GM21360 (cell line): ENCODE measurements at regions not wholly inside any gene's neighbourhood (a gene's known extent, or its start where the extent isn't known, plus 50 kb on each side); places are given as distances from the start of the nearest gene placed in this dataset.
"Not testable (repeated sequence)": the region's sequence is repeated elsewhere in the genome, so short reads cannot be mapped to it uniquely, and the experiment has no call there.

ENCODE experiments used
- ATAC-seq: cut with Tn5 transposase; IDR thresholded peaks from one replicate; pipeline ENCODE4 v1.9.1; 2021; ENCODE audit warnings: mild to moderate bottlenecking, moderate library complexity; ENCODE audit not compliant: unreplicated experiment

DNA sequence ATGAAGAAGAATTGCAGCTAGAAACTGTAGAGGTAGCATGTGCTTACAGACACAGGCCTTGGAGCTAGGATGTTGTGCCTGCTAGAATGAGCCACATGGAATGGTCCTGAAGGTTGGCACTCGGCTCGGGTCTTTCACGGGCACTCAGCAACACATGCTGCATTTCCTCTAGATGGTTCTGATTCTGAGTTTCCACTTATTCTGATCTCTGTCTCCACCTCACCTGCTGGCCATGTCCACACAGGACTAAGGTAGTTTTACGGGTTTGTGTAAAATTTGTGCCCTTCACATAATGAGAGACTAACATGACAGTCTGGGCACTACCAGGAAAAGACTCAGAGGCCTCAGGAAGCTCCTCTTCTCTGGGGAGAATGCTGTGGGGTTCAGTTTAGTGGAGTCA is 444.8 kb upstream of the MKI67 start:
- ATAC-seq = no peak

DNA sequence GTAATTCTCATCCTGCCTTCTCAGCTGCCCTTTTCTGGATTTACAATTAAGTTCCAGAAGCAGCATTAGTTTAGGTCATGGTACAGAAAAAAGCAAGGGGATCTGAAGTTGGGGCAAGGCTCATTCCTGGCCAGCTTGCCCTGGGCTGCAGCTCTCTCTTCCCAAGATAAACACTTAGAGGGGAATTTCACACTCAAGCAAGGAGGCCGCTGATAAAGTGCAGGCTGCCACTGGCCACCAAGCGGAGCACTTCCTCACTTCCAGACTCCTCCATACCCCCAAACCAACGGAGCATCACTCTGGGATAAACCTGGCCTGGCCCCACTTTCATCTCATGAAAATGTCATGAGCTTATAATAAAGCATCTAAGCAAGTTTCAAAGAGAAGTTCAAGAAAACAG is 445.5 kb upstream of the MKI67 start:
- ATAC-seq = no peak

DNA sequence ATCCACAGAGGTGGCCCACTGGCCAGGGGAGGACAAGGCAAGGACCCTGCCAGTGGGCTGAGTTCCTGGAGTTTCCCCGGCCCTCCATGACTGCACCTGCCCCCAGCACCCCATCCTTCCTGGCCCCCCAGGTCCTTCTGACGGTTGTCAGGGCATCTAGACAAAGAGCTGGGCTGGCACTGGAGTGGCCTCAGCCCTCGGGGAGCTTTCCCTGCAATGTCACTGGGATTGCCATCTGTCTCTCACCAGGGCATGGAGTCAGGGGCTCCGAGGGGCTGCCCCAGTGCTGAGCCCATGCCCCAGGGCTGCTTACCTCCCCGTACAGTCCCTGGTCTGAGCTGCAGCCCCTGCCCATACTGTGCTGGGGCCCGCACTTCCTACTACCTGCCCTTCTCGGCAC is 446.5 kb upstream of the MKI67 start:
- no peak for ATAC-seq

DNA sequence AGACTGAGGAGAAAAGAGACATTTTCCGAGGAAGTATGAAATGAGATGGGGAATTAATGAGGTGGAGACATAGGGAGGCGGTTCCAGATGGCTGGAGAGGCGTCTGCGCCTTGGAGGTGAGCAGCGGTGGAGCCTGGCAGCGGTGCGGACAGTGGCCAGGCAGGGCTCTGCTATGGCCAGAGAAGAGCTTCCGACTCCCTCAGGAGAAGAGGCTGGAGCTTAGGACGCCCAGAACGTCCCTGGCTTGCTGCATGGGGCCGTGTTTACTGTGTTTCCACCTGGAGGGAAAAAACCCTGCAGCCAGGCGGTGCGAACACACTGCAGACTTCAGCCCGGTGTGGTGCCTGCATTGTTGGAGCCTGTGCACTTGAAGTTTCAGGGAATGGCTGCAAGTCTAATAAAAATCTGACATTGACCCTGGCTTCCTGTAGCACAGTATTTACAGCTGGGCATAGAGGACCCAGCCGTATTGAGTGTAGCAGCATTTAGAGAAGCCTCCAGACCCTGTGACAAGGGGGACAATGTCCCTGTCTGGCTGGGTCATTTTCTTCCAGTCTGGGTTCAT is 447.1 kb upstream of the MKI67 start:
- ATAC-seq = no peak

DNA sequence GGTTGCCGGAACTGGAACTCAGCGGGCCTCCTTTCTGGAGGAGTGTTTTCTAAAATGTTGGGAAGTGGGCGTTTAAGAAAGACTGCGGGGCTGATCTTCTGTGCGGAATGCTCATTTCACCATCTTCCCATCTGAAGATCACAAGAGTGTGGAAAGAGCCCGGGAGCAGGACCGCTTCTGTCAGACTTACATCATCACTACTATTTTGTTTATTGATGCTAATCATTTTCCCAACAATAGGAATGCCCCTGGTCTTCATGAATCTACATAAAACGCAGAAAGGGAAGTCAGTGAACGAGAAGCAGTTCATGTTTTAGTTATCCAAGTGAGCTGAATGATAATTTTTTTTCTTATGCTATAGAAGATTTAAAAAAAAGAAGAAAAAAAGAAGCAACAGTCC is 447.8 kb upstream of the MKI67 start:
- no peak for ATAC-seq

DNA sequence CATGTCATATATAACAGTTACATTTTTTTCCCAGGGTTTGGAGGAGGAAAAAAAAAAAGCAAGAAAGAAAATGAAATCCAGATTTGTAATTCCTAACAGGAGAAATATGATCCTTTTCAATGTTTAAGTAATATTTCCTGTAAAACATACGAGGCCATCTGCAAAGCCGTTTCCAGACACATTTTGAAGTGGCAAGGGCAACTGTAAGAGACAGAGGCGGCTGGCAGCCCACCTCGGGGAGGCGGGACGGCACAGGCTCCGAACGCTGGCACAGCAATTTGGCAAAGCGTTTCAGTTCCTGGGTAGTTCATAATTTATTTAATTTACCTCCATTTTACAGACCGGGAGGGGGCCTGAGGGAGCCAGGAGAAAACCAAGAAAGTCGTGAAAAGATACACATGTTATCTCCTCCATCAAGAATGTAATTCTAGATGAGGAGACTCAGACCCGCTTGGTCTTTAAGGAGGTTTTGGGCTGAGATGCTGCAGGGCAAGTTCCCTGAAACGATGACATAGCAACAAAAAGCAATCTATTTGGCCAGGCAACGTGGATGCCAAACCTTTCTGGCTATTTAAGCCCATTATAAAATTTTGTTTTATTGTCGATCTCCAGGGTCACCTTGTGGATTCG is 448.5 kb upstream of the MKI67 start:
- no peak for ATAC-seq

DNA sequence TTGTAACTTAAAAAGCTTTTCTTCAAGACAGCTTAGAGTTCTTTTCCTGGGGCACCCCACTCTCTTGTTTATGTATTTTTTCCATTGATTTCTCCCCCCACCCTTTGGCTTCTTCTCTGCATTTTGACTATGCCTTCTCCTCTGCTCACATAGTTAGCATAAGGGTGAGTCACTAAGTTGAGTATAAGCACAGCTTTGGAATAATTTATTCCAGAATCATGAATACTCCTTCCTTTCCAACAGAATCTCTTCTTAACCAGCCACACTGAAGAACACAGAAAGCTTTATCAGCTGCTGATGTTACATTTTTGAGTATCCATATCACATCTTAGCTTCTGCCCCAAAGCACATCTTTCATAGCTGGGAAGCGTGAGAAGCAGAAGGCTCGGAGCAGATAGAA is 449.5 kb upstream of the MKI67 start:
- ATAC-seq = no peak

DNA sequence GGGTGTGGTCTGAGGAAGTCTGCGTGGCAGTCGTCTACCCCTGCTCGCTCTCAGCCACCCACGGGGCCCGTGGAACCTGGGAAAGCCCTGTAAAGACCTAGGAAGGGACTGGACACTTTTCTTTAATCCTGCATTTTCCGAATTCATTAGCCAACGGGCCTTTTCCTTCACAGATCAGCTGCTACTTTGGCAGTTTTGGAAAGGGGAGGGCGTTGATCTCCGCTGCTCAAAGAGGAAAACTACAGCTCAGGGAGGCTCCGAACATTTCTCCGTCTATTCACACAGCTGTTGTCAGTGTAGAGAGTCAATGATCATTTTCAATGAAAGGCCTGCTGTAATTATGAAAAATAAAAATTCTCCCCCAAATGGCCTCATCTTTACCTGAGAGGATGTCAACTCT is 450.1 kb upstream of the MKI67 start:
- no peak for ATAC-seq

DNA sequence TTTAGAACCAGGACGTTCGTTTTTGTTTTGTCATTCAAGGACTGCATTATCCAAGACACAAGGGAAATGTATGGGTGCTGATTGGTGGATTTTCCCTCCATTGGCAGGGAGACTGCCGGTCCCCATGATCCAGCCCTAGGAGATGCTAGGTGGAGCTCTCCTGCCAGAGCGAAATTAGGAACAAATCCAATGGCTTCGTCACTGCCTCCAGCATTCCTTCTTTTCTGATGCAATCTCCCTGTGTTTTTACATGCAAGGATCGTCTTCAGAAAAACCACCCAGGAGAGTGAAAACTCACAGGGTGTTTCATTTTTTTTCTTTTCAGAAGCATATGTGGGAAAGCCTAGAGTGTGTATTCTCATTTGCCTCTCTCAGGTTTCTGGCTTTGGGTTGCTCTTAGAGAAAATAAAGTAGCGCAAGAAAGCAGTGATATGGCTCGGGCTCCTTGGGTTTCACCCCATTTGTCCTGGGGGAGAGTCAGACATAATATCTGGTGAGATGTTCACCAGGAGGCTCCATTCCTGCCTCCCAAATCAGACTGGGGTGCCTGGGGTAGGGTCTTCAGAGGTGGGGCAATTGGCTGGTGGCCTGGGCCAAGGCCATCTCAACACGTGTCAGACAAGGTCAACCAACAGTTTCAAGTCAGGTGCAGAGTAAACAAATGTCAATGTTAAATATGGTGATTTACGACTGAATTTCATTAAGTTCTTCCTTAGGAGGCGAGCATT is 450.9 kb upstream of the MKI67 start:
- ATAC-seq = no peak

DNA sequence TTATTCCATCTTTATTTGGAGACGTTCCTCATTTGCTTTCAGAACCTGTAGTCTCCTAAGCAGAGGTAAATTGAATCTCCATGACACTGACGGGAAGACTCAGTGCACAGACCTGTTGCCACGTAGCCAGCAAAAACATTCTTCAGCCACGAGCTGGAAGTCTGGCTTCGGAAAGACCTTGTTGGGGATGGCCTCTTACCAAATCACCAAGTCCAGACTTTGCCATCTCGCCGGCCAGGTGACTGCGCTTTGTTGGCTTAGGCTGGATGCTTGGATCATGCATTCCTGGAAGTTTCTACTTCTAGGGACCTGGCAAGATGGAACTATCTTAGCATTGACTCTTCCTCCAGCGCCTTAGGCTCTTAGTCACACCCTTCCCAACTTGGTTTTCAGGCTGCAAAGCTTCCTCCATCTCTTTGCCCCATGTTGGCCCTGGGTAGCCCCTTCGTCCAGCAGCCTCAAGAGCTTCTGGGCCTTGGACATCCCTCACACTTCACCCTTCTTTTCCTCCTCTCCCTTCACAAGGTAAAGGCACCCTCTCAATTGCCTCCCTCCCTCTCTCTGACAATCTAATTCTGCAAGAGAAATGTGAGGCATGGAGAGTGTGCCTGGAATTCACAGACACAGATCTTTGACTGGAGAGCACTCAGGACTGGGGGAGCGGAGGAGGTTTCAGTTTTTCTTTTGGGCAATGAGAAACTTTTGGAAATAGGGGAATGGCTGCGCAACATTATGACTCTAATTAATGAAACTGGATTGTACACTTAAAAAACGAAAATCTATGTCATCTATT is 451.9 kb upstream of the MKI67 start:
- ATAC-seq = no peak

DNA sequence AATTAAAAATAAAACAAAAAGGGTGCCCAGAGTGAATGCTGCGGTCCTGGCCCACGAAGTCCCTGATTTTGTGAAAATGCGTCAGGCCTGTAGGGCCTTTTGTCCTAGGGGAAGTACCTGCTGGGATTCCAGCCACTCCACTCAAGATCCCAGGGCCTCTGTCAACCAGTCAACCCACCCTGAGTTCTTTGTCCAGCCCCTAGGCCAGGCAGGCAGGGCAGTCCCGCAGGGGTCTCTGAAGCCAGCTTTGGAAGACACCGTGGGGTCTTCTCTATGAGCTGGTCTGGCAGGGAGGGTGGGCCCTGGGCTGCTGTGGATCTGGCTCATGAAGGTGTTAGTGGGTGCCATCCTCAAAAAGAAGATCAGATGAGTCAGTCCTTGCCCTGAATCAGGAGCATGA is 452.5 kb upstream of the MKI67 start:
- no peak for ATAC-seq

DNA sequence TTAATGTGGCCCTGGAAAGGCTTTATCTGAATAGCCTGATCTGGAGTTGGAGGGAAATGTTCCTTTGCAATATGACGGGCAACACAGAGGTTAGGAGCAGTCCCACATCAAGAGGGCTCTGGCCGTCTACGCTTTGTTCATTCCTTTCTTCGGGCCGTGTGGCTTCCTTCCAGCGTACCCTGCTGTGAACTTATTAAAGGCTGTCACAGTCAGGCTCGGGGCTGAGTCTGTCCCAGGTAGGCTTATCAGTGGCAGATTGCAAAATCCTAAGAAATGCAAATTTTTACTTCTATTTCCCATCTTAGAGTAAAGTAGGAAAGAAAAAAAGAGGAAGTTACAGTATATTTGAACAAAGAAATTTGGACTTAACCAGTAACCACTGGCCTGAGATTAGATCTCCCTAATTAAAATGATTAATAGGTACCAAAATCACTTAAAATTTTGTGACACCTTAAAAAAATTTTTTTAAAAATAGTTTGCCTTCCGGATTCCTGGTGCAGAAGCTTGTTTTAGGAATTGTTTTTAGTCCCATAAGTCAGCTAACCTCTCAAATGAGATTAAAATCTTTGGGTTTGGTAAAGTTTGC is 453.1 kb upstream of the MKI67 start:
- no peak for ATAC-seq

DNA sequence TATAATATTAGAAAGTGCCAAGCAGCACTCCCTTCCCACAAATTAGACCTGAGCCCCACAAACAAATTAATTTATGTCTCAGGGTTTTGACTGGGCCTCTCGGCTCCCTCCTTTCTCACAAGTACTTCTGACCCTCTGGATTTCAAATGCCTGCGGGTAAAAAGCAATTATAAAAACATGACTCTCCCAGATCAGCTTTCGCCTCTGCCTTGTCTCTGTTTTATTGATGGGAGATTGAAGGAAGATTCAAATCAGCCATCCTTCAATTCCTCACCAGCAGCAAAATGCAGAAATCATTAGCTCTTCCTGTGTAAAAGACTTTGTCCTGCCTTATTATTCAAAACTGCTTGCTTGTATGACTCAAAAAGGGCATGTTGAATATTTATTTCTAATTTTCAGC is 453.7 kb upstream of the MKI67 start:
- no peak for ATAC-seq

DNA sequence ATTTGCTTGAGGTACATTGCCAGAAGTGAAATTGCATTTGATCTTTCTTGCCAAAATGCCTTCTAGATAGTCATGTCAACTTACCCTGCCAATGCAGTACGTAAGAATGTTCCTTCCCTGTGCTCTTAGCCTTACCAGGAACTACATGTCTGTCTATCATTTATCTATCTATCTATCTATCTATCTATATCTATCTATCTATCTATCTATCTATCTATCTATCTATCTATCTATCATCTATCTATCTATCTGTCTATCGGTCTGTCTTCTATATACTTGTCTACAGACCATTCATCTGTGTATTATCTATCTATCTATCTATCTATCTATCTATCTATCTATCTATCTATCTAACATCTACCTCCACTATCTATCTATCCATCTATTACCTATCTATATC is 456.9 kb upstream of the MKI67 start:
- ATAC-seq = not testable (repeated sequence)

DNA sequence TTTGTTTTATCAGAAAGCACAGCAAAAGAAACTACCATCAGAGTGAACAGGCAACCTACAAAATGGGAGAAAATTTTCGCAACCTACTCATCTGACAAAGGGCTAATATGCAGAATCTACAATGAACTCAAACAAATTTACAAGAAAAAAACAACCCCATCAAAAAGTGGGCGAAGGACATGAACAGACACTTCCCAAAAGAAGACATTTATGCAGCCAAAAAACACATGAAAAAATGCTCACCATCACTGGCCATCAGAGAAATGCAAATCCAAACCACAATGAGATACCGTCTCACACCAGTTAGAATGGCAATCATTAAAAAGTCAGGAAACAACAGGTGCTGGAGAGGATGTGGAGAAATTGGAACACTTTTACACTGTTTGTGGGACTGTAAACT is 460.4 kb upstream of the MKI67 start:
- not testable (repeated sequence) for ATAC-seq

DNA sequence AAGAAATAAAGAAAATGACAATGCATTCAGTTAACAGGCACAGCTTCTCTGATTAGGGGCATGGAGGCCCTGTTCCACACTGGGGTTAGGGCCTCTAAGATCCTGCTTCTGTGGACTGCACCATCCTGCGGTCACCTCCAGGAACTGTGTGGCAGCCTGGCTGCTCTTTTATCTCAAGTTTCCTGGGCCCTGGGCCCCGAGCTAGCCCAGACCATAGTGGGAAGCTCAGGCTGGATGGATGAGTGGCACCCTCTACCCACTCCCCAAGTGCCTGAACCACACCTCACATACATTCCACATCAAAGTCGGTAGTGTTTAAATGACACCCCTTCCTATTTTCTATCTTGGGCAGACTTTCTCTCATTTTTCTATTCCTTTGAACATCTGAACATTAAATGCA is 461.5 kb upstream of the MKI67 start:
- ATAC-seq = no peak

DNA sequence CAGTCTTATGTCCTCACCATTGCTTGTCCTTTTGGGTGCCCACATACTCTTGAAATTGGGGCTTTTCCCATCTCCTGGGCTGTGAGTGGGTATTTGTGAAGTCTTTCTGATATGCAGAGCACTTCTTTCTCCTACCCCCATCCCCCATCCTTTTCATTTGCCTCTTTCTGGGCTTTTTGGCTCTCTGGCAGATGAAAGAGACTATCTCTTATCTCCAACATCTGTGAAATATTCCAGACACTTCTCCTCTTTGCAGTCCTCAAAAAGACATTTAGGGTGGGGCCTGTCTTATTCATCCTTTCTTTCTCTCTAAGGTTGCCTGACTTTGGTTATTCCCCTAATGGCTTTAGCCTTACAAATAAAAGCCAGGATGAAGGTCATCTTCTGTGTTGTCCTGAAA is 462.2 kb upstream of the MKI67 start:
- ATAC-seq = no peak

DNA sequence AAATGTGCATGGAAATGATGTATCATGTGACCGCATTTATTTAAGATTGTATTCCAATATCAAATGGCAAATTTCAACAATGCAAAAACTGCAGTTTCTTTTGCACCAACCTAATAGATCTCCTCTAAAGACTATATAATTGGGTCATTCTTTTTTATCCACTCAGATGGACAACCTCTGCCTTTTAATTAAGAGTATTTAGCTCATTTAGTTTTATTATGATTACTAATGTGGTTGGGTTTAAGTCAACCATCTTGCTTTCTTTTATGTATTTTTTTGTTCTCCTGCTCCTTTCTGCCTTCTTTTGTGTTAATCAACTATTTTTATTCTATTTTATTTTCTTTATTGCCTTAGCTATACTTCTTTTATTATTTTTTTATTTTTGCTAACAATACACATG is 468.5 kb upstream of the MKI67 start:
- no peak for ATAC-seq

DNA sequence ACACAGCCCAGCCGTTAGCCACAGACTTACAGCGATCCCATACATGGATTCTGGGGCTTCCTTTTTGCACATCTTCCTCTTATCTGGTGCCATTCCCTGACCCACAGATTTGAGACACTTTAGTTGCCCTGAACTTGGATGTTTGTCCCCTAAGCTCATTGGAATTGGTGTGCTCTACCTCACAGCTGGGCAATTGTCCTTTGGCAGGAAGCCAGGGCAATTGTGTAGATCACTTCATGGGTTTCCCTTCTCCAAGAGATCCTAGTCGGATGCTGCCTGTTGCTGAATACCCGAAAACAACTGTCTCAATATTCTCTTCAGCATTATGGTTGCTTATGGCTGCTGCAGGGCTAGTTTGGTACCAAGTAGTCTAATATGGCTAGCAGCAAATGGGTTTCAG is 470.7 kb upstream of the MKI67 start:
- no peak for ATAC-seq

DNA sequence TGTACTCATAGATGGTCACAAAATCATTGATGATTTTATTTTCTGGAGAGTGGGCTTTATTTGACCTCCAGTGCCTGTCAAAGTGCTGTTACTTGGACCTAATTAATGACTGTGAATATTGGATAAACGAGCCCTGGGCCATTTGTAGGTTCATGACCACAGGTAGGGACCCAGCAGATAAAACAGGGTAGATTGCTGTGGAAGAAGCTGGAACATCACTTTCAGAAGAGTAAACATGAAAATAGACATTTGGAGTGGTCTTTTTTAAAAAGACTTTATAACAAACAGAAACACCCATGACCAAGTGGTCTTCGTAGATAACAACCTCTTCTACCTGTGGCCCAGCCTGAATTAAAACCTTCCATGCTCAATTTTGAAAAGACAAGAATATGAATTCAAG is 472.8 kb upstream of the MKI67 start:
- no peak for ATAC-seq

DNA sequence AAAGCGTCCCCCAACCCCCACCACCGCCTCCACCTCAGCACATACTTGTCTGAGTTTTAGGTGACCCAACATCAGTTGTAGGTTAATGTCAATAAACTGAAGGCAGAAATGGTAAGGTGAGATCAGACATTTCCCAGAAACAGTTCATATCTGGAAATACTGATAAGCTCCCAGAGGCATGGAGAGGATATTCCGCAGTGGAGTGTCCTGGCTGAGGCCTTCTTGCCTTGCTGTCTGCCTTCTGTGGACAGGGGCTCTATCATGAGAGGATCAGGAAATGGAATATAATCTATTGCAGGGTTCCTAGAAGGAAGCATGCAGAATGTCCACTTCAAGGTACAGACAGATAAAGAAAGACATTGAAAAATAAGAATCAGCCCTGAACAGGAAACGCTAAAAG is 473.3 kb upstream of the MKI67 start:
- no peak for ATAC-seq
